Colonic mucosa (tissue), 4 donors: ENCODE measurements at regions not wholly inside any gene's neighbourhood (a gene's known extent, or its start where the extent isn't known, plus 50 kb on each side); places are given as distances from the start of the nearest gene placed in this dataset.

ENCODE experiments used
- DNase-seq: peaks from one replicate; pipeline ENCODE4 v3.0.0-alpha.2; 2020
- H3K27ac ChIP-seq: fragments of 200-600 bp; one replicate; pipeline ENCODE4 v1.8.0; 2021
- H3K27me3 ChIP-seq: fragments of 200-600 bp; one replicate; pipeline ENCODE4 v1.8.0; 2021
- H3K36me3 ChIP-seq: fragments of 200-600 bp; one replicate; pipeline ENCODE4 v1.8.0; 2021
- H3K4me1 ChIP-seq: fragments of 200-600 bp; one replicate; pipeline ENCODE4 v1.8.0; 2021; ENCODE audit warnings: mild to moderate bottlenecking
- H3K4me3 ChIP-seq: fragments of 200-600 bp; one replicate; pipeline ENCODE4 v1.8.0; 2021
- H3K9ac ChIP-seq, 2 donors: one replicate each; pipeline ENCODE4 v1.7.0; 2013; ENCODE audit warnings: control low read depth in 2 of 2, low read depth in 2 of 2, low read length in 2 of 2
- H3K9me3 ChIP-seq: fragments of 200-600 bp; one replicate; pipeline ENCODE4 v1.8.0; 2021
- CTCF ChIP-seq: fragments of 200-600 bp; IDR thresholded peaks from one replicate; pipeline ENCODE4 v1.8.0; 2022; ENCODE audit warnings: antibody characterized with exemption, mild to moderate bottlenecking
- intact Hi-C: fragments of 100-400 bp; cut with DNase I; formaldehyde crosslinking; loops from one replicate; pipeline ENCODE4 v1.14.1; 2022
- donor health status: healthy.
- donor health status: DM: no; HTN: no; CAD: no.
- donor health status: DM: no; HTN: no; CAD: no.

GRCh38 chr4:159563257-159563656 lies 460.4 kb downstream of the RAPGEF2 start:
- Histone ChIP-seq H3K9ac (no peak overlapping the region), H3K27me3 (no peaks in the 10 kb centered on the region), H3K4me3 (no peak overlapping the region), H3K27ac (peak overlapping the region; percentile 52), H3K4me1 (no peaks in the 10 kb centered on the region), H3K36me3 (no peaks in the 10 kb centered on the region), H3K9me3 (no peaks in the 10 kb centered on the region)
- intact Hi-C loops, result no loop called here
- DNase-seq, result peak; percentile 18
- TF ChIP-seq CTCF, result no peak

GRCh38 chr4:159564615-159565014 lies 461.7 kb downstream of the RAPGEF2 start:
- intact Hi-C loops, result no loop called here
- no peaks in the 10 kb centered on the region for H3K36me3 ChIP-seq
- H3K9ac ChIP-seq, result no peak overlapping the region
- H3K9me3 ChIP-seq, result no peaks in the 10 kb centered on the region
- no peak overlapping the region for H3K4me3 ChIP-seq
- TF ChIP-seq CTCF, result no peak
- no peak overlapping the region for H3K27ac ChIP-seq
- DNase-seq, result peak; percentile 58
- H3K4me1 ChIP-seq, result no peaks in the 10 kb centered on the region
- H3K27me3 ChIP-seq, result no peaks in the 10 kb centered on the region

- H3K27ac ChIP-seq, result no peak overlapping the region
- no peak overlapping the region for H3K9ac ChIP-seq
- no peaks in the 10 kb centered on the region for H3K4me1 ChIP-seq
- H3K36me3 ChIP-seq, result no peaks in the 10 kb centered on the region
- no peaks in the 10 kb centered on the region for H3K27me3 ChIP-seq
- H3K9me3 ChIP-seq, result no peaks in the 10 kb centered on the region
- TF ChIP-seq CTCF, result no peak
- intact Hi-C loops, result no loop called here
- DNase-seq, result no peak
- no peak overlapping the region for H3K4me3 ChIP-seq
Measured at GRCh38 chr4:159566786-159567185, 463.9 kb downstream of the RAPGEF2 start.

GRCh38 chr4:159577241-159577640 lies 474.4 kb downstream of the RAPGEF2 start:
- Histone ChIP-seq H3K4me3 (no peak overlapping the region), H3K9ac (no peak overlapping the region), H3K9me3 (no peaks in the 10 kb centered on the region), H3K27me3 (no peaks in the 10 kb centered on the region), H3K27ac (no peak overlapping the region), H3K4me1 (no peaks in the 10 kb centered on the region), H3K36me3 (no peaks in the 10 kb centered on the region)
- no peak for TF ChIP-seq CTCF
- no peak for DNase-seq
- intact Hi-C loops, result no loop called here

GRCh38 chr4:159582685-159583084 lies 479.8 kb downstream of the RAPGEF2 start:
- intact Hi-C loops, result no loop called here
- no peak overlapping the region for H3K27ac ChIP-seq
- H3K4me1 ChIP-seq, result no peaks in the 10 kb centered on the region
- H3K36me3 ChIP-seq, result no peaks in the 10 kb centered on the region
- DNase-seq, result no peak
- H3K27me3 ChIP-seq, result no peaks in the 10 kb centered on the region
- no peak overlapping the region for H3K4me3 ChIP-seq
- no peaks in the 10 kb centered on the region for H3K9me3 ChIP-seq
- no peak overlapping the region for H3K9ac ChIP-seq
- no peak for TF ChIP-seq CTCF
